AG10803 (cell line): ENCODE measurements at regions not wholly inside any gene's neighbourhood (a gene's known extent, or its start where the extent isn't known, plus 50 kb on each side); places are given as distances from the start of the nearest gene placed in this dataset.

ENCODE experiments used
- DNase-seq: peaks from one replicate; pipeline ENCODE4 v3.0.0; 2010; ENCODE audit warnings: low read depth
- H3K4me3 ChIP-seq: 2 replicates; pipeline ENCODE4 v1.5.1; 2011; ENCODE audit warnings: mild to moderate bottlenecking, low read length, control low read depth
- CTCF ChIP-seq: conservative IDR thresholded peaks from 2 replicates; pipeline ENCODE4 v1.5.1; 2011; ENCODE audit warnings: mild to moderate bottlenecking, low read length, control low read depth, inconsistent platforms

GRCh38 chr11:134815404-134815803, 403.4 kb upstream of the B3GAT1 start:
- no peak overlapping the region for H3K4me3 ChIP-seq
- no peak for DNase-seq
- TF ChIP-seq CTCF: no peak

DNA sequence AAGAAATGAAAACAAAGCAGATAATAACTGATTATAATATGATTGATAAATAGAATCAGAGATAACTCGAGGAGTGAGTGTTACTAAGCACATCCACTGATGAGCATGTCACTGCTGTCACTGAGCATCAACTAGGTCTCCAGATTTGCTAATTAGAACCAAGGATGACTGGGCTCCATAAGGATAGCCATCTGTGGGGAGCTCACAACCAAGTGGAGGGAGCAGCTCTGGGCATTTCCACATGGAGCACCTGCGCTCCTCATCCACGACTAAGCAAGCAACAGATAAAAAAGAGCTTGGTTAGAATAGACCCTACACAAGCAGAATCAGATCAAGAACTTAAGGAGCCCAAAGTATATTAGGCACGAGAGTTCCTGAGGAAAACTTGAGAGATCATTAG, 396.0 kb upstream of the B3GAT1 start:
- no peak overlapping the region for H3K4me3 ChIP-seq
- no peak for DNase-seq

DNA sequence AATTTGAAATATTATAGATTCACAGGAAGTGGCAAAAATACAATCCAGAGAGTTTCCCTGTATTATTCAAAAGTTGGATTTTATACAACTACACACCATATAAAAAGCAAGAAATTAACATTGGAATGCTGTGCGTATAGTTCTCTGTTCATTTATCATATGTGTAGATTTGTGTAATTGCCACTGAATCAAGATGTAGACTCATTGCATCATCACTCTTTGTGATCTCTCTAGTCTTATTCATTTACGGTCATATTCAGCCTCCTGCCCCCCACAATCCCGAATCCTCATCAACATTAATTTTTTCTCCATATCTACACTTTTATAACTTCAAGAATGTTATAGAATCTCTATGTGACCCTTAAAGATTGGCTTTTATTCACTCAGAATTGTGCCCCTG, 390.6 kb upstream of the B3GAT1 start:
- no peak overlapping the region for H3K4me3 ChIP-seq
- no peak for TF ChIP-seq CTCF
- no peak for DNase-seq

More for the DNA sequence above, 396.0 kb upstream of the B3GAT1 start:
- TF ChIP-seq CTCF: no peak

DNA sequence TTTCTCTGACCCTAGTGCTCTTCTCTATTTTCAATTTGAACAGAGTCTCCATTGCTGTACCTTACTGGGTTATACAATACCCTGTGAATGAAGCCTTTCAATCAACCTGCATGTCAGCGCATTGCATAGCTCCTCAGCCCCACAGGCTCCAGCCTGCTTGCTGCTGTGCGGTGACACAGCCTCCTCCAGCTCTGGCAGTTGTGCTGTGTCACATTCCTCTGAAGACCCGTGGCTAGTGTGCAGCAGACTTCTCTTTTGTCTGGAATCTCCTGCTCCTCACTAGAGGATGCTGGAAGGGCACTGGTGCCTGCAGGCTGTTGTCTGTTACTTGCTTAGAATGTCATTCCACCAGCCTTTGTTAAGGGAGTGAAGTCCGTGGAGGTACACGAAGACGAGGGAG, 390.1 kb upstream of the B3GAT1 start:
- DNase-seq: no peak
- TF ChIP-seq CTCF: no peak
- H3K4me3 ChIP-seq: no peak overlapping the region

- no peak for TF ChIP-seq CTCF
- DNase-seq: no peak
- no peak overlapping the region for H3K4me3 ChIP-seq
These were observed 389.5 kb upstream of the B3GAT1 start for GRCh38 chr11:134801570-134801969.

DNA sequence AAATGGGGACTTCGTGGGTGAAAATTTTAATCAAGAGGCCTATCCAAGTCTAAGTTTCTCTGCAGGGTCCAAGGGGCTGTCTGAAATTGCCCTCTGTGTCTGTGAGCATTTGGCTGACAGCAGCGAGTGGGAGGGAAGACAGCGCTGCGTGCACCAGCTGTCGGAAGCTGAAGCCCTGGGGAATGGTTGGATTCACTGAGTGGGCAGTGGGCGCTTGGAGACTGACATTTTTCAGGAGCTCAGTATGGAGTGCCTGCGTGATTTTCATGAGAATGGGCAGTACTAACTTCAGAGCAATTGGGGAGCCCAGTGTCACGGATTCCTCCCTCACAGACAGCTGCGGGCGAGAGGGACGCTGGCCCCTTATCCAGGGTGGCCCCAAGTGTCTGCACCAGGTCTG, 388.8 kb upstream of the B3GAT1 start:
- no peak for TF ChIP-seq CTCF
- no peak overlapping the region for H3K4me3 ChIP-seq
- no peak for DNase-seq

- no peak for TF ChIP-seq CTCF
- DNase-seq: no peak
- H3K4me3 ChIP-seq: no peak overlapping the region
These were observed 388.1 kb upstream of the B3GAT1 start for GRCh38 chr11:134800130-134800529.
